Stimulated activated CD8-positive, alpha-beta memory T cell treated with anti-CD3 and anti-CD28 coated beads, Interleukin-15, amount 100 ng/mL, for 4 hours (primary cell): ENCODE measurements at regions not wholly inside any gene's neighbourhood (a gene's known extent, or its start where the extent isn't known, plus 50 kb on each side); places are given as distances from the start of the nearest gene placed in this dataset.

ENCODE experiments used
- DNase-seq, 2 donors: peaks; one replicate each; pipeline ENCODE4 v3.0.0-alpha.2; 2020; ENCODE audit warnings: low read depth in 2 of 2

DNA sequence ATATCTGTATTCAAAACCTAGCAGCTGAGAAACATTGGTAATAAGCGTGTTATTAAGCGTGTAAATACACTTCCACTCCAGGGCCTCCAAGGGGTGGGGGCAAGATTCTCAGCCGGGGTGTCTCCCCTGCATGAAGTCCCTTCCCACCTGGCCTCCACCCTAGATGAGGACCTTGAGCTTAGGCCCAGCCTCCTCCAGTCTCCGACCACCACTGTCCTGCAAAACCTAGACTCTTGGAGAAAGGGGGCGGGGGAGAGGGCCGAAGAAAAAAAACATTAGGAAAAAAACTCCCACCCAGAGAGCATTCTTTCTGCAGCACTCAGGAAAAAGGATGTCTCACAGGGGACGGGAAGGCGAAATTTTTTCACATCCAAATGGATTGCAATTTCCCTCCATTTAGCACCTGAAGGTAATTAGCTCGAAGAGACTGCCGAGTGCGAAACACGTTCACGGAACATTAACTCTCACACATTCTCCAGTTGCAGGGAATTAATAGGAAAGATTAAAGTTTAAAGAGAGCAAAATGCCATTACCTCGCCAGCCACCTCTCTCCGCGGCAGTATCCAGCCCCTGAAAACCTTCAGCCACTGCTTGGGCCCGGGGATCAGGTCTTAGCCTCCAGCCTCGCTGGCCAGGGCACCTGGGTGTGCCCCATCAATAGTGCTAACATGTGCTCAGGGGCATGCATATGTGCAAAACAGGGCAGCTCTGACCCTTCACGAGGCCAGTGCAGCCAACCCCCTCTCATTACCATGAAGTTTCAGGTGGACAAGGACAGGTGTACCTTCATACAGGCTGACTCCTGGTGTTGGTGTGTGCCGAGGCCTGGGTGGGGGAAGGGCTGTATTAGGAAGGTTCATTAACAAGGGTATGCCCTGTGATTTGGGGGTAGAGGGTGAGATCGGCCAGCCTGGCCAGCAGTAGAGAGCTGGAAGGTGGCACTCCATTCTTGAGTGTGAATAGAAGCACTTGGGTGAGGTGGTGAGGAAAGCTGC lies 77.2 kb downstream of the HIF1AN start:
- DNase-seq: no peak

- no peak for DNase-seq
Measured at GRCh38 chr10:100613846-100614245, 78.1 kb downstream of the HIF1AN start.

- DNase-seq: no peak
Measured at GRCh38 chr10:100614429-100615095, 78.8 kb downstream of the HIF1AN start.

DNA sequence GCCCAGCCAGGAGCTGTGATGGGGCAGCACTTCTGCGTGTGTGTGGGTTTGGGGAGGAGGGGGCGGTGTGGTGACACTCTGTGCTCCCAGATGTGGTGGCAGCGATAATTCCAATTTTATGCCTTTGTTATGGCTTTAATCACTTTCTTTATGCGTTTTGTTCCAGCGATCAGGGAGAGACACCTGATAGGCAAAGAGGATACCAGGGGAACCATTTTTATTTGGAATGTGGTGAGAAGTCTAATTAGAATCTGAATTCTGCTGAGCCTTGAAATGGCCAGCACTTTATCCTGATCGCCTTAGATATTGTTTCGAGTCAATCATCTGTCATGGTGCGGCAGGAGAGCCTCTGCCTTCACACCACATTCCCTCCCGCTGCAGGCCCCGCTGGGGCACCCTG lies 79.5 kb downstream of the HIF1AN start:
- no peak for DNase-seq

GRCh38 chr10:100615908-100616307 lies 80.2 kb downstream of the HIF1AN start:
- no peak for DNase-seq

GRCh38 chr10:100618091-100618615 lies 82.4 kb downstream of the HIF1AN start:
- no peak for DNase-seq

- DNase-seq: no peak
Measured at GRCh38 chr10:100618632-100619255, 83.0 kb downstream of the HIF1AN start.

DNA sequence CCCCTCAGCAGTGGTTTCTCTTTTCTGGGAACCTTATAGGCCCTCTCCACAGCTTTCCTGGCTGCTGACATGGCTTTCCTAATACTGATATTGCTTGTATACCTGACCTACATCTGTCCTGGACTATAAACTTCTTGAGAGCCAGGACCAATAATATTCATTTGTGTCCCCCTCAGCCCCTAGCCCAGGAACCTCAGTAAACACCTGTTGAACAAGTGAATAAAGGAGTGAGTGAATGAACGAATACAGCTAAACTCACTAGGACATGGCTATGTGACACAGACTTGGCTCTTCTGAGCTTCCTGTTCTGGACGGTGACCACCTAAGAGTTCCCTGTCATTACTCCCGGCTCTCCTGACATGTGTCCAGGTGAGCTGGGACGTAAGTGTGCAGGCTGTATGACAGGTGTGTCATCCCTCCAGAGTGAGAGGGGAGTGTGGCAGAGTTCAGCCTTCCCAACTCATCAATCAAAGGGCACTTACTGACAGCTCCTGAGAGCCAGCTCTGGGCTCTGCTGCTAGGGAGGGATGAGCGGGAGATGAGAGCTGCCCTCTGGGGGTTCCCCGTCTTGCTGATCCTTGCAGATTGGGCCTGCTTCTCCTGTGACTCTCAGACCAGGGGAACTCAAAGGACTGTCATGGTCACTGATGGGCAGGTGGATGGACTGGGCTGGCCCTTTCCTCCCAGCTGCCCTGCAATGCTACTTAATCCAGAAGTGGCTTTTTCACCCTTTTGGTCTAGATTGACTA lies 84.5 kb downstream of the HIF1AN start:
- no peak for DNase-seq

- DNase-seq: peak in 1 of 2 donors; percentile 0
Measured at GRCh38 chr10:100621360-100622205, 85.8 kb downstream of the HIF1AN start.

GRCh38 chr10:100622946-100623345 lies 87.2 kb downstream of the HIF1AN start:
- no peak for DNase-seq

GRCh38 chr10:100623521-100624230 lies 87.9 kb downstream of the HIF1AN start:
- no peak for DNase-seq

GRCh38 chr10:100624298-100624697 lies 88.6 kb downstream of the HIF1AN start:
- DNase-seq: no peak

DNA sequence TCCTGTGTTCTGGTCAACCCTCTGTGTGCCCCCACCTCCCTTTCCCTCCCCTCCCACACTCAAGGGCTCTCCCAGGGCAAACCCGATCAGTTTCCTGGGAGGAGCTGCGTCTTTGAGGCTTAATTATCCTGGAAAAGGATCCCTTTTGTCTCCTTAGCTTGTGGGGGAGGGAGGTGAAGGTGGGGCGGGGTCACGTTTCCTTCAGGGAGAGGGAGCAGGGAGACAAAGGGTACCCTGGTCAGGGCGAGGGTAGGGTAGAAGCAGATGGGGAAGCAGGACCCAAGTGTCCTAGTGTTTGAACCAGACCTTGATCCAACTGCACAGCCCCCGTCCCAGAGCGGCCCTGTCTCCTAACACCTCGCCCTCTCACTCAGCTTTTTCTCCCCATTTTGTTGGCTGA lies 90.1 kb downstream of the HIF1AN start:
- DNase-seq: no peak

- DNase-seq: no peak
Measured at GRCh38 chr10:100628061-100628460, 92.3 kb downstream of the HIF1AN start.

DNA sequence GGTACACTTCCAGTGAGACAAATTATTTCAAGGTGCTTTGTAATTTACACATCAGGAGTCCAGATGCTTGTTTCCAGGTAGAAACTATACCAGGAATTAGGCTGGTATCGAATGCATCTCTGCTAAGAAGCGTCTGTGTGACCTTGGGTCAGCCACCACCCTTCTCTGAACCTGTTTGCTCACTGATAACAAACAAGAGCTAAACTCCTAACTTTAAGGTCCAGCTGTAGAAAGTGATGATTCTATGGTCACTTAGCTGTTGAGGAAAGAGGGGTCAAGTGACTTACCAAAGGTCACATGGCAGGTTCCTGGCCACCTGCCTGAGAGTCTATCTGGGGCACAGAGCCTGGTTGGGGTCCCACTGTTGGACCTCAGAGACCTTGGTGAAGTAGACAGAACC lies 95.4 kb downstream of the HIF1AN start:
- DNase-seq: no peak

GRCh38 chr10:100632027-100632426 lies 96.3 kb downstream of the HIF1AN start:
- no peak for DNase-seq

DNA sequence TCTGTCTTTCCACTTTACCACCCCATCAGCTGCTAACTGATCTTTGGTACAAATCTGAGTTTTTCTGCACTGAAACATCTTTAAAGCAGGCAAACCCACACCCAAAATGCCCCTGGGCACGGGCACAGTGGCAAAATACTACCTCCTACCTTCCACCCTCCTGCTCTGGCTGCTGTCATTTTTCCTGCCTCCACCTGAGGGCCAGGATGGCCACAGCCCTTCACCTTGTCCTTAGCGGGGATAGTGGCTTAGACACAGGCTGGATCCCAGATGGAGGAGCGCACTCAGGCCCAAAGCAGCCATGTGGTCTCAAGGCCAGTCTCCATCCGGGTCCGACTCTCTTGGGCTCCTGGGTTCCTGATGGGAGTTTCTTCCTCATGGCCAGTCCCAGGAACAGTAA lies 98.3 kb downstream of the HIF1AN start:
- DNase-seq: no peak

GRCh38 chr10:100636848-100637553 lies 101.3 kb downstream of the HIF1AN start:
- DNase-seq: no peak

DNA sequence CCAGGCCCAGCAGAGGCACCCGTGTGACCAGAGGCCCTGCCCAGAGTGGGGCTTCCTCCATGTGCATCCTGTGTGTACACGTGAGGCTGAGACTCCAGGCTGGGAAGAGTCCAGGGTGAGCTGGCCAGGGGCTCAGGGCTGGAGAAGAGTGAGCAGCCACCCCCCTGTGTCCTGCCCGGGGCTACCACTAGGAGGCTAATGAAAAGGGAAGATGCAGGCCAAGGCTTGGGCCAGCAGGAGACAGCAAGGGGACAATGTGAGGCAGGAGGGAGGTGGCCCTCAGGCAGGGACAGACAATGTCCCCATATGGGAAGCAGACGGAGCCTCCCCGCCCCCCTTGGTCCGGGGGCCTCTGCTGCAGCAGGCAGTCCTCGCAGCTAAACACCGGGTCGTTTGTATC lies 102.0 kb downstream of the HIF1AN start:
- no peak for DNase-seq
